IPS-18a (cell line): ENCODE measurements at regions not wholly inside any gene's neighbourhood (a gene's known extent, or its start where the extent isn't known, plus 50 kb on each side); places are given as distances from the start of the nearest gene placed in this dataset.
"Not testable (repeated sequence)": the region's sequence is repeated elsewhere in the genome, so short reads cannot be mapped to it uniquely, and the experiment has no call there.

ENCODE experiments used
- H3K27ac ChIP-seq: one replicate; pipeline ENCODE4 v1.5.1; 2013; ENCODE audit warnings: low read length
- H3K27me3 ChIP-seq: one replicate; pipeline ENCODE4 v1.6.1; 2013; ENCODE audit warnings: mild to moderate bottlenecking, low read length; ENCODE audit not compliant: control insufficient read depth, insufficient read depth
- H3K36me3 ChIP-seq: one replicate; pipeline ENCODE4 v1.6.1; 2013; ENCODE audit warnings: low read depth, low read length; ENCODE audit not compliant: control insufficient read depth
- H3K4me1 ChIP-seq: one replicate; pipeline ENCODE4 v1.6.1; 2013; ENCODE audit warnings: low read depth, low read length; ENCODE audit not compliant: control insufficient read depth
- H3K4me3 ChIP-seq: one replicate; pipeline ENCODE4 v1.5.1; 2013; ENCODE audit warnings: low read length
- H3K9ac ChIP-seq: one replicate; pipeline ENCODE4 v1.6.1; 2013; ENCODE audit warnings: mild to moderate bottlenecking, low read length, moderate library complexity
- H3K9me3 ChIP-seq: one replicate; pipeline ENCODE4 v1.6.1; 2013; ENCODE audit warnings: low read depth, low read length; ENCODE audit not compliant: control insufficient read depth

DNA sequence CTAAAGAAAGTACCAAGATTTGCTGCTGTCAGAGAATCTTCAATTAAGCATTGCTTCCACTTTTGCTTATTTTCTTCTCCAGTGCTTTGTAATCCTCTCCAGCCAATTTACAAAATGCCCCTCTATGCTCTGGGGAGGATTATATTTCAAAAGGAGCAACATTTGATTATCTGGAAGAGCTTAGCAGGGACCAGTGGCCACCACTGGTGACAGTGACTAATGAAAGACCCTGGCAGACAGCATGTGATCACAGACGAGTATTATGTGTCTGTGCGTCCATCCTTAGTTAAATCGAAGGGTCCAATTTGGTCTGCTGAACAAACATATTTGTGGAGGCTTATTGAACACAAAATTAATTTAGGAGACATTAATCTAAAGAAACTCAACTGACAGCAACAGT lies 152.6 kb downstream of the ZNF621 start:
- H3K36me3 ChIP-seq: no peaks in the 10 kb centered on the region
- no peak overlapping the region for H3K9ac ChIP-seq
- H3K27ac ChIP-seq: no peak overlapping the region
- H3K4me1 ChIP-seq: peaks cover 10% of the 10 kb centered on the region
- no peaks in the 10 kb centered on the region for H3K27me3 ChIP-seq
- H3K4me3 ChIP-seq: no peak overlapping the region
- H3K9me3 ChIP-seq: no peaks in the 10 kb centered on the region

DNA sequence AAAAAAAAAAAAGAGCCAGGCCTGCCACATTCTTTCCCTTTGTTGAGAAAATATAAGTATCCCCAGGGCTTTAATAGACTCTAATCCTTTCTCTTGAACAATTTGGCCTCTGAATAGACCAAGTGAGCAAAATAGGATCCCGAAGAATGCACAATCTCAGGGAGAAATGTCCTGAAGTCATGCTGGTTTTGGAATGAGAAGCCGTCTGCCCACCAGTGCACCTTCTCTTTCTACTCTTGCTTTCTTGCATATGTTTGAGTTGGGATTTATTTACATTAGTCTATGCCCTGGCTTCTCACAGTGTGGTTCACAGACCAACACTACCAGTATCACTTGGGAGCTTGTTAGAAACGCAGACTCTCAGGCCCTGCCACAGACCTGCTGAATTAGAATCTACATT lies 153.0 kb downstream of the ZNF621 start:
- no peaks in the 10 kb centered on the region for H3K36me3 ChIP-seq
- no peak overlapping the region for H3K4me3 ChIP-seq
- no peaks in the 10 kb centered on the region for H3K27me3 ChIP-seq
- no peak overlapping the region for H3K27ac ChIP-seq
- H3K4me1 ChIP-seq: peaks cover 10% of the 10 kb centered on the region
- H3K9me3 ChIP-seq: no peaks in the 10 kb centered on the region
- no peak overlapping the region for H3K9ac ChIP-seq

DNA sequence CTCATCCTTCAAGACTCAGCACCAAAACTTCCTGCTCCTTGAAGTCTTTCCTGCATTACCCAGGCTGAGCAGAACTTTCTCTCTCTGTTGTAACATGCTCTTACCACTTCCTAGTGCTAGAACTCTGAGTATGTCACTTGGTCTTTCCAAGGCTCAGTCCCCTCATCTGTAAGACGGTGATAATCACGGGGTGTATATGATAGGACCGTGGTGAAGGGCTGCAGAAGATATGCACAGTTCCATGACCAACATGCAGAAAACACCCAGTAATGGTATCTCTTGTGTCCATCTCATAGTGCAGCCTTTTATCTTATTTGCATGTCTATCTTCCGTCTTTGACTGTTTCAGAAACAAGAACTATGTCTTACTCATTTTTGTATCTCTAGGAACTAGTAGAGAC lies 154.5 kb downstream of the ZNF621 start:
- H3K36me3 ChIP-seq: no peaks in the 10 kb centered on the region
- H3K27me3 ChIP-seq: no peaks in the 10 kb centered on the region
- no peak overlapping the region for H3K4me3 ChIP-seq
- H3K9ac ChIP-seq: no peak overlapping the region
- no peaks in the 10 kb centered on the region for H3K9me3 ChIP-seq
- no peak overlapping the region for H3K27ac ChIP-seq
- peaks cover 10% of the 10 kb centered on the region for H3K4me1 ChIP-seq

DNA sequence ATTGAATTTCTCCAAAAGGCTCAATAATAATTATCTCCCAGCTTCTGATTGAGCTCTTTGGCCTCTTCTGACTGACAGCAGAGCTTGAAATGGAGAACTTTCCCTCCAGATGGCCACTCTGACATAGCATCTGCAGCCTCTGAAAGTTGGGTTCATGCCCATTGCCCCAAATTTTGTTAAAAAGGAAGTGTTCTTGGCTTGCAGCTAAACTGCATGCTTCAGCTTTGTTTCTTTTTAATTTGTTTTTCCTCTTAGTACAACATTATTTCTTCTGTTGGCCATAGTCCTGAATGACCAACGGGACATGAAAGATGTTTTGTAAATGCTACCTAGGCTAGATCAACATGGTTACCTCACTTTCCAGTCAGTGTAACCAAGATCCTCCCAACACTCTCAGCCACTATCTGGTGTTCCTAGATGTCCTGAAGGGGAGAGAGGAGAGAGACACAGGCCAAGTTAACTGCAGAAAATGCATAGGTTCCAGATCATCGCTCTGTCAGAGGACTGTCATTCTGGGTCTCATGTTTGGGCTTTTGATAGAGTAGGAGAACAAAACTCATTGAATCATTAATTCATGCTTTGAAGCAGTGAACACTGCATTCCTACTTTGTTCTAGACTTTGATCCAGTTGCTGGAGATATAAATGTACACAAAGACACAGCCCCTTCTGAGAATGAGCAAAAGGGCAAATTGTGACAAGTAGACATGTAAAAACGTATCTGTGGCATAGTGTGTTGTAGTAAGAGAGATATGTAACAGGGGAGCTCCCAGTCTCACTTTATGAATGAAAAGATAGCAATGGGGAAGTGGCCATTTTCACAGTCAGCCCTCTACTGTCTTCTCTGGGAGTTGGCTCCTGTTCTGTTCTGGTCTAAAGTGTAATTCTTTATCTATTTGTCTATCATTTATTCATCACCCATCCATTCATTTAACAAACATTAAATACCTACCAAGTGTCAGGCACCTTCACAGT lies 156.2 kb downstream of the ZNF621 start:
- Histone ChIP-seq H3K27ac (no peak overlapping the region), H3K4me3 (no peak overlapping the region), H3K9me3 (no peaks in the 10 kb centered on the region), H3K36me3 (no peaks in the 10 kb centered on the region), H3K27me3 (no peaks in the 10 kb centered on the region), H3K9ac (no peak overlapping the region), H3K4me1 (peaks cover 10% of the 10 kb centered on the region)

DNA sequence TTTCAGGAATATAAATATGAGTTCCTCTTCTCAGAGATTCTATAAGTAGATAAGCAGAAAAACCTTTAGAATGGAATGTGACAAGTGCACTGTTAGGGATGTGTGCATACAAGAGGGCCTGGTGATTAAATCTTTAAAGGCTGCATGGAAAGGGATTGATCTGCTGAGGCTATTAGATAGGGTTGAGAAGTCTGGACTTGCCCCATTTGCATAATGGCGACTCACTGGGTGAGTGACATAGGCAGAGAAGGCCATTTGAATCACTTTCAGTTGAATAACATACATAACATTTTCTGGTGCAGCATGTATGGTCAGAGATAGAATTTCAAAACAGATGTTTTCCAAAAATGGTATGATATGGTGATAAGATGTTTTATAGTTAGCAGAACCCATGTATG lies 156.9 kb downstream of the ZNF621 start:
- peaks cover 10% of the 10 kb centered on the region for H3K4me1 ChIP-seq
- no peaks in the 10 kb centered on the region for H3K27me3 ChIP-seq
- no peak overlapping the region for H3K4me3 ChIP-seq
- H3K9ac ChIP-seq: no peak overlapping the region
- no peaks in the 10 kb centered on the region for H3K36me3 ChIP-seq
- H3K9me3 ChIP-seq: no peaks in the 10 kb centered on the region
- H3K27ac ChIP-seq: no peak overlapping the region

DNA sequence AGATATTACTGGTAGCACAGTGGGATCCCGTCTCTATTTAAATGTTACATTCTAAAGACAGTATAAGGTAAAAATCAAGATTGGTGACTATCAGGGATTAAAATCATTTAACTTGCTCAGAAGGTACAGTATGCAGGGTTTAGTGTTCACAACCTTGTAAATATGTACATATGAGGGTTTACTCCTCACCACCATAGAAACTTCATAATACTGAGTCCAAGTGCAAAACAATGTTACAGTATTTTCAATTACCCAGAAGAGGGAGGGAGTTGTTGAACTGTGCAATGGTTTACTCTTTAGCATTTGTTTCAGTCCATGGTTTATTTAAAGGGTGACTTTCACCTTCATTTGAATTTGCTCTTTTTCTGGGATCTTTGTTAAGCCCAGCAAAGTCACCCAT lies 165.1 kb downstream of the ZNF621 start:
- Histone ChIP-seq H3K9ac (no peak overlapping the region), H3K4me1 (no peaks in the 10 kb centered on the region), H3K27me3 (no peaks in the 10 kb centered on the region), H3K27ac (no peak overlapping the region), H3K9me3 (no peaks in the 10 kb centered on the region), H3K4me3 (no peak overlapping the region), H3K36me3 (no peaks in the 10 kb centered on the region)

DNA sequence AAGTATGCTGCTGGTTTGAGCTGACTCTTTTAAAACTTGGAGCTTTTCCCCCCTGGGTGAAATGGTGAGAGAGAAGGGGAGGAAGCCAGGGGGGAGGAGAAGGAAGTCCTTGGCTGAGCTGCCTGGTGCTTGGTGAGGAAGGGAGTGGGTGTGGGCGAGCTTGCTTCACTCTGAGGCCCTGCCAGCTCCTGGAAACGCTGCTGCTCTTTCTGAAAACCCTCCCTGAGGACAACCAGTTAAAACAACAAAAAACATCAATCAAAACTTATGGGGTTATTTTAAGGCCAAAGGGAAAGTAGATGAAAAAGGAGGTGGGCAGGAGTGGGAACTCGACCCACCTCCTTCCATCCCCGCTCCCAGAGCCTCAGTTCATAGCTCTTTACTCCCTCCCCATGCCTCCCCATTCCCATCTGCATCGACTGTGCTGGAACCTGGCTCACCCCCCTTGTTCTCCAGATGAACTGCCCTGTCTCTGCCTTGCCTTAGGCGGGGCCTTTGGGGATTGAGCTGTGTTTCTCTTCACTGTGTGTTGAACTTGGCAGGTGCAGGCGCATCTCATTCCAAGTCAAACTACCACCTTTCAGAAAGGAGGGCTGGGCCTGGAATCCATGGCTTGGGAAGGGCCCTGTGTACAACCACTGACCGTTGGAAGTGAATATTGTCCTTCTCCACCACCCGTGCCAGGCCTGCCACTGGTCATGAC lies 166.1 kb downstream of the ZNF621 start:
- Histone ChIP-seq H3K4me3 (no peak overlapping the region), H3K27me3 (no peaks in the 10 kb centered on the region), H3K9ac (no peak overlapping the region), H3K27ac (no peak overlapping the region), H3K36me3 (no peaks in the 10 kb centered on the region), H3K9me3 (no peaks in the 10 kb centered on the region), H3K4me1 (no peaks in the 10 kb centered on the region)

DNA sequence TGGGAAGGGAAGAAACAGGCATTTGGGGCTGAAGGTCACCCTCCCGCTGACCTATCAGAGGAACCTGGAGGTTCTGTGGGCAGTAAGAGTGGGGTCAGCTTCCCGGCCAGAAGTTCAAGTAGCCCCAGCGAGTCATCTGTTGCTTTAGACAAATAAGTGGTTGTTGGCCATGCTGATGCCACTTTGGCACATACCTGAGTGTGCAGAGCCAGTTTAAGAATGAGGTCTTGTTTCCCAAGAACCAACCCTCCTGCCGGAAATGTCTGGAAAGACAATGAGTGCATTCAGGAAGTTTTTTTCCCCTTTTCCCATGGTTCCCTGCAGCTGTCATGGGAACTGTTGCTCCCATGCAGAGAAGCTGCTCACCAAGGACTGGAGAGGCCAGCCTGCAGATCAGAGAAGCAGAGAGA lies 166.7 kb downstream of the ZNF621 start:
- H3K4me3 ChIP-seq: no peak overlapping the region
- H3K27ac ChIP-seq: no peak overlapping the region
- no peaks in the 10 kb centered on the region for H3K36me3 ChIP-seq
- H3K27me3 ChIP-seq: no peaks in the 10 kb centered on the region
- H3K4me1 ChIP-seq: no peaks in the 10 kb centered on the region
- H3K9me3 ChIP-seq: no peaks in the 10 kb centered on the region
- H3K9ac ChIP-seq: no peak overlapping the region

DNA sequence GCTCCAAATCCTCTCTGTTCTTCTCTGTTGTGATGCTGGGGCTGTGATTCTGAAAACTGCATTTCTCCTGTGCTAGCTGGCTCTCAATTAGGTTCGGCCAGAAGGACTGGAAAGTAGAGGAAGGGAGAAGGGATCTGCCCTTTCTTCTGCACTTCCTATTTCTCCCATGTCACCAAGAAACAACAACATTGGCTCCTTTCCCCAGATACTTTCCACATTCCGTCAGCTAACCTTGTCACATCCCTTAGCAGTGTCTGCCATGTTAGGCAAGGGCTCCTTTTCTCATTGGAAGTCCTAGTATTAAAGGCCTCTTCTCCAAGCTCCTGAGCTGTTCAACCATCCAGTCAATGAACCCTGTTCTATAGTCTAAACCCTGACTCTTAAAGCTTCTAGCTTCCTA lies 171.1 kb downstream of the ZNF621 start:
- no peaks in the 10 kb centered on the region for H3K27me3 ChIP-seq
- no peaks in the 10 kb centered on the region for H3K4me1 ChIP-seq
- H3K4me3 ChIP-seq: no peak overlapping the region
- no peaks in the 10 kb centered on the region for H3K36me3 ChIP-seq
- no peak overlapping the region for H3K9ac ChIP-seq
- H3K27ac ChIP-seq: no peak overlapping the region
- H3K9me3 ChIP-seq: no peaks in the 10 kb centered on the region

DNA sequence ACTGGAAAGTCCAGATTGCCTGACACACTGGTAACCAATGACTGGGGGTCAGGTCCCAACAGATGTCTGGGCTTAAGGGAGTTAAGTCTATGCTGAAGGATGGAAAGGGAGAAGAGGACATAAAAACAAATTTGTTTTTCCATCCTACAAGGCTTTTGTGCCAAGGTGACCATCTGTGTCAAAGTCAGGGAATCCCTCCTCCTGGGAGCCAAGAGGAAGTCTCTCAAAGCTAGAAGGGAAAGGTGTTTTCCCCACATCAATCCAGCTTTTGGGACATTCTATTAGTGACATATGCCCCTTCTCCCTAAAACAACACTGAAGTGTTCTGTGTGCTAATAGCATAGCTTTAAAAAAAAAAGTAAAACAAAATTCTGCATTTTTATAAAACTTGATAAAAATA lies 173.9 kb downstream of the ZNF621 start:
- not testable (repeated sequence) for H3K9ac ChIP-seq, H3K4me1 ChIP-seq, H3K27ac ChIP-seq, H3K36me3 ChIP-seq, H3K4me3 ChIP-seq, H3K27me3 ChIP-seq, H3K9me3 ChIP-seq

DNA sequence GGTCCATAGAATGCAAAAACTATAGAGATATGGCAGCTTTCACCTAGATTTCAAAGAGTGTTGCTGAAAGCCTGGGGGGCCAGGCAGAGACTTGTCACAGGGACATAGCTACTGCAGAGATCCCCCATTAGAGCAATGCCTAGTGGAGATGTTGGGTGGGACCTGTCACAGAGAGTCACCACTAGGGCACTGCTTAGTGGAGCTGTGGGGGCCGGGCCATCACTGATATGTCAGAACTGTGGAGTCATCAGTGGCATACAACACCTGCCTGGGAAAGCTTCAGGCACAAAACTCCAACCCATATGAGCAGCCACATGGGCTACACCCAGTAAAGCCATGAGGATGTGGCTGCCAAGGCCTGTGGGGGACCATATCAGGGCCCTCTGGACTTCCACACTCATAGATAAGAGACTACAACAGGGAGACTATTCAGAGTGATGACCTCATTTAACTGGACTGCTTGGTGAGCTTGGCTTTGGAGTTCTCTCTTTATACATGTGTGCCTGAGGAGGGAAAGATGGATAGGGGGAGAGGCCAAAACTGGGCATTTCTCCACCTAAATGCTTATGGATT lies 176.3 kb downstream of the ZNF621 start:
- no peak overlapping the region for H3K4me3 ChIP-seq
- no peaks in the 10 kb centered on the region for H3K27me3 ChIP-seq
- H3K27ac ChIP-seq: no peak overlapping the region
- no peak overlapping the region for H3K9ac ChIP-seq
- H3K9me3 ChIP-seq: peaks cover 4% of the 10 kb centered on the region
- H3K4me1 ChIP-seq: no peaks in the 10 kb centered on the region
- H3K36me3 ChIP-seq: no peaks in the 10 kb centered on the region
